ENCODE measurements at regions not wholly inside any gene's neighbourhood (a gene's known extent, or its start where the extent isn't known, plus 50 kb on each side); places are given as distances from the start of the nearest gene placed in this dataset.
A peak's percentile ranks its signal among the peaks of the same experiment; 100 is the strongest.
"Not testable (repeated sequence)": the region's sequence is repeated elsewhere in the genome, so short reads cannot be mapped to it uniquely, and the experiment has no call there.

GRCh38 chr14:105890474-105891220, 364.3 kb downstream of the TMEM121 start:
- intact Hi-C loops (cut with DNase I): no loop called here
- ATAC-seq (no peak), DNase-seq (peak in 2 of 4 donors; percentile 25 to 59)
- Histone ChIP-seq H3K27me3 (peaks cover 0 to 36% of the 10 kb centered on the region in 2 donors), H3K4me1 (no peaks in the 10 kb centered on the region), H3K36me3 (no peaks in the 10 kb centered on the region), H3K27ac (no peak overlapping the region), H3K9me3 (no peaks in the 10 kb centered on the region), H3K4me3 (no peak overlapping the region)
- no peak for TF ChIP-seq CTCF (IDR thresholded peaks at IDR 0.05)

- ATAC-seq: no peak
- Histone ChIP-seq H3K4me3 (no peak overlapping the region), H3K36me3 (no peaks in the 10 kb centered on the region), H3K4me1 (no peaks in the 10 kb centered on the region), H3K27me3 (peaks cover 0 to 36% of the 10 kb centered on the region in 2 donors), H3K27ac (no peak overlapping the region), H3K9me3 (no peaks in the 10 kb centered on the region)
- intact Hi-C loops (cut with DNase I): no loop called here
- peak in 2 of 4 donors; percentile 14 to 73 for DNase-seq
- no peak for TF ChIP-seq CTCF (IDR thresholded peaks at IDR 0.05)
Observed at GRCh38 chr14:105891221-105891602, 364.8 kb downstream of the TMEM121 start.

GRCh38 chr14:105891631-105892452, 365.5 kb downstream of the TMEM121 start:
- Histone ChIP-seq H3K27ac (no peak overlapping the region), H3K4me3 (no peak overlapping the region), H3K4me1 (no peaks in the 10 kb centered on the region), H3K36me3 (no peaks in the 10 kb centered on the region), H3K9me3 (no peaks in the 10 kb centered on the region), H3K27me3 (peaks cover 0 to 36% of the 10 kb centered on the region in 2 donors)
- TF ChIP-seq CTCF (IDR thresholded peaks at IDR 0.05): no peak
- DNase-seq: peak in 2 of 4 donors; percentile 10 to 53
- ATAC-seq: no peak
- intact Hi-C loops (cut with DNase I): no loop called here

- H3K9me3 ChIP-seq; H3K4me3 ChIP-seq; ATAC-seq; H3K27ac ChIP-seq; intact Hi-C loops (cut with DNase I); H3K4me1 ChIP-seq; H3K36me3 ChIP-seq: not testable (repeated sequence)
- peak in 2 of 4 donors; percentile 19 to 61 for DNase-seq
- H3K27me3 ChIP-seq: peaks cover 0 to 36% of the 10 kb centered on the region in 2 donors
Observed at GRCh38 chr14:105892453-105893441, 366.4 kb downstream of the TMEM121 start.

GRCh38 chr14:105893686-105894085, 367.3 kb downstream of the TMEM121 start:
- H3K4me3 ChIP-seq; H3K27ac ChIP-seq; intact Hi-C loops (cut with DNase I); ATAC-seq; H3K36me3 ChIP-seq; H3K9me3 ChIP-seq; H3K4me1 ChIP-seq: not testable (repeated sequence)
- DNase-seq: peak in 1 of 4 donors; percentile 43
- H3K27me3 ChIP-seq: peaks cover 0 to 40% of the 10 kb centered on the region in 2 donors

Measured in left lung (tissue), 4 donors.